Common myeloid progenitor, CD34-positive (primary cell): ENCODE measurements at regions not wholly inside any gene's neighbourhood (a gene's known extent, or its start where the extent isn't known, plus 50 kb on each side); places are given as distances from the start of the nearest gene placed in this dataset.

ENCODE experiments used
- CTCF ChIA-PET: fragments of 350-600 bp; sonication (Branson Sonifier 250); formaldehyde crosslinking; loops from one replicate; lab custom pipeline; 2021; ENCODE audit warnings: antibody characterized with exemption; lab: Charles Lee
- POLR2A ChIA-PET: fragments of 350-600 bp; sonication (Branson Sonifier 250); formaldehyde crosslinking; loops from one replicate; lab custom pipeline; 2021; ENCODE audit warnings: antibody characterized with exemption; lab: Charles Lee
- DNase-seq, 3 donors: peaks; one replicate each; pipeline versions ENCODE4 v3.0.0 to v3.0.0-alpha.2; 2013
- H3K27ac ChIP-seq, 2 experiments: 1 replicate in 1 of 2; 2 replicates in 1 of 2; pipeline ENCODE4 v1.7.0; 2013; ENCODE audit warnings: inconsistent platforms in 2 of 2, low read length in 2 of 2, mild to moderate bottlenecking in 2 of 2, low read depth in 1 of 2, moderate library complexity in 1 of 2; ENCODE audit not compliant: severe bottlenecking in 2 of 2, insufficient read depth in 1 of 2, poor library complexity in 1 of 2
- H3K27me3 ChIP-seq, 5 experiments: replicated peaks in 2 of 5; 1 replicate in 3 of 5; 2 replicates in 2 of 5; pipeline versions ENCODE4 v1.6.1 to v1.7.0; 2013; ENCODE audit warnings: low read length in 4 of 5, mild to moderate bottlenecking in 2 of 5, moderate library complexity in 2 of 5, inconsistent platforms in 1 of 5; ENCODE audit not compliant: insufficient read depth in 5 of 5, control insufficient read depth in 4 of 5
- H3K36me3 ChIP-seq, 4 experiments: 1 replicate in 2 of 4; 2 replicates in 2 of 4; pipeline versions ENCODE4 v1.6.1 to v1.7.0; 2013; ENCODE audit warnings: low read length in 3 of 4, control low read depth in 1 of 4, mild to moderate bottlenecking in 1 of 4; ENCODE audit not compliant: control insufficient read depth in 4 of 4, insufficient read depth in 4 of 4
- H3K4me1 ChIP-seq, 4 experiments: 1 replicate in 3 of 4; 2 replicates in 1 of 4; pipeline versions ENCODE4 v1.6.1 to v1.7.1; 2013; ENCODE audit warnings: low read length in 3 of 4, mild to moderate bottlenecking in 3 of 4, control low read depth in 1 of 4, inconsistent platforms in 1 of 4, moderate library complexity in 1 of 4; ENCODE audit not compliant: control insufficient read depth in 4 of 4, insufficient read depth in 4 of 4; ENCODE audit errors: control extremely low read depth in 1 of 4
- H3K4me3 ChIP-seq, 7 experiments: 1 replicate in 4 of 7; 2 replicates in 3 of 7; pipeline versions ENCODE4 v1.5.1 to v1.7.0; 2013; ENCODE audit warnings: mild to moderate bottlenecking in 7 of 7, low read length in 6 of 7, moderate library complexity in 6 of 7, inconsistent platforms in 2 of 7, low read depth in 2 of 7, control low read depth in 1 of 7; ENCODE audit not compliant: insufficient read depth in 4 of 7, control insufficient read depth in 1 of 7; ENCODE audit errors: extremely low read depth in 1 of 7
- H3K9me3 ChIP-seq, 5 experiments: 1 replicate in 4 of 5; 2 replicates in 1 of 5; pipeline versions ENCODE4 v1.6.1 to v1.7.1; 2013; ENCODE audit warnings: low read length in 4 of 5, mild to moderate bottlenecking in 2 of 5, inconsistent platforms in 1 of 5, low read depth in 1 of 5, moderate library complexity in 1 of 5; ENCODE audit not compliant: control insufficient read depth in 4 of 5, insufficient read depth in 2 of 5; ENCODE audit errors: control extremely low read depth in 1 of 5
- WGBS: methylation state at CpG from one replicate; pipeline ENCODE4 v1.1.5; 2013; ENCODE audit not compliant: insufficient coverage; 5-methylcytosine and 5-hydroxymethylcytosine counted together

- 96% methylated on average over 4 of the region's 6 CpGs for WGBS
- CTCF ChIA-PET = interaction anchor here (1.2 to 1.6 kb wide), 2 partner anchors 11 to 44 kb away, joined by 3 read pairs; no protein-coding TSS in a partner anchor
These were observed 150.9 kb downstream of the C9orf50 start for GRCh38 chr9:129469988-129470316.

GRCh38 chr9:129469188-129469987, 151.5 kb downstream of the C9orf50 start:
- H3K9me3 ChIP-seq = peaks cover 0 to 1% (median 0%) of the 10 kb centered on the region in 5 experiments
- peaks cover 0 to 53% (median 35%) of the 10 kb centered on the region in 4 experiments for H3K4me1 ChIP-seq
- no peak overlapping the region for H3K27ac ChIP-seq
- WGBS = 90% methylated on average over 19 of the region's 20 CpGs
- POLR2A ChIA-PET = interaction anchor here (0.9 to 1.6 kb wide), 2 partner anchors 9 to 10 kb away, joined by 3 read pairs; no protein-coding TSS in a partner anchor
- no peaks in the 10 kb centered on the region for H3K27me3 ChIP-seq
- no peaks in the 10 kb centered on the region for H3K36me3 ChIP-seq
- no peak overlapping the region for H3K4me3 ChIP-seq
- CTCF ChIA-PET = interaction anchor here (1.2 to 1.6 kb wide), 2 partner anchors 12 to 44 kb away, joined by 3 read pairs; no protein-coding TSS in a partner anchor
- DNase-seq = no peak

More at GRCh38 chr9:129469988-129470316, 150.9 kb downstream of the C9orf50 start:
- H3K9me3 ChIP-seq = peaks cover 0 to 7% (median 2%) of the 10 kb centered on the region in 5 experiments
- no peaks in the 10 kb centered on the region for H3K27me3 ChIP-seq
- H3K27ac ChIP-seq = no peak overlapping the region
- peaks cover 0 to 56% (median 34%) of the 10 kb centered on the region in 4 experiments for H3K4me1 ChIP-seq
- H3K36me3 ChIP-seq = no peaks in the 10 kb centered on the region
- DNase-seq = no peak
- POLR2A ChIA-PET = interaction anchor here (1.6 kb wide), 1 partner anchor 11 kb away, joined by 3 read pairs; no protein-coding TSS in a partner anchor
- H3K4me3 ChIP-seq = no peak overlapping the region

GRCh38 chr9:129467739-129468666, 152.9 kb downstream of the C9orf50 start:
- Histone ChIP-seq H3K36me3 (no peaks in the 10 kb centered on the region), H3K27ac (no peak overlapping the region), H3K9me3 (no peaks in the 10 kb centered on the region), H3K4me3 (no peak overlapping the region), H3K27me3 (no peaks in the 10 kb centered on the region), H3K4me1 (peaks cover 0 to 53% (median 33%) of the 10 kb centered on the region in 4 experiments)
- ChIA-PET POLR2A (no interaction called here), CTCF (no interaction called here)
- 96% methylated on average over 13 of the region's 19 CpGs for WGBS
- DNase-seq = no peak

- Histone ChIP-seq H3K4me1 (peaks cover 0 to 49% (median 25%) of the 10 kb centered on the region in 4 experiments), H3K27me3 (no peaks in the 10 kb centered on the region), H3K9me3 (no peaks in the 10 kb centered on the region), H3K4me3 (no peak overlapping the region), H3K36me3 (no peaks in the 10 kb centered on the region), H3K27ac (no peak overlapping the region)
- POLR2A ChIA-PET = interaction anchor here (0.6 kb wide), 1 partner anchor 61 kb away, joined by 3 read pairs; no protein-coding TSS in a partner anchor
- CTCF ChIA-PET = no interaction called here
- 100% methylated on average over 2 of the region's 10 CpGs for WGBS
- DNase-seq = no peak
These were observed 153.8 kb downstream of the C9orf50 start for GRCh38 chr9:129467004-129467588.

GRCh38 chr9:129465834-129466535, 154.9 kb downstream of the C9orf50 start:
- Histone ChIP-seq H3K4me1 (peaks cover 2 to 43% (median 23%) of the 10 kb centered on the region in 4 experiments), H3K27ac (no peak overlapping the region), H3K4me3 (no peak overlapping the region), H3K36me3 (no peaks in the 10 kb centered on the region), H3K27me3 (no peaks in the 10 kb centered on the region), H3K9me3 (no peaks in the 10 kb centered on the region)
- POLR2A ChIA-PET = interaction anchor here (1.2 kb wide), 1 partner anchor 14 kb away, joined by 3 read pairs; no protein-coding TSS in a partner anchor
- CTCF ChIA-PET = interaction anchor here (2.5 kb wide), 1 partner anchor 10 kb away, joined by 8 read pairs; no protein-coding TSS in a partner anchor
- WGBS = 94% methylated on average over 10 of the region's 14 CpGs
- DNase-seq = no peak
